ENCODE measurements at regions not wholly inside any gene's neighbourhood (a gene's known extent, or its start where the extent isn't known, plus 50 kb on each side); places are given as distances from the start of the nearest gene placed in this dataset.

DNA sequence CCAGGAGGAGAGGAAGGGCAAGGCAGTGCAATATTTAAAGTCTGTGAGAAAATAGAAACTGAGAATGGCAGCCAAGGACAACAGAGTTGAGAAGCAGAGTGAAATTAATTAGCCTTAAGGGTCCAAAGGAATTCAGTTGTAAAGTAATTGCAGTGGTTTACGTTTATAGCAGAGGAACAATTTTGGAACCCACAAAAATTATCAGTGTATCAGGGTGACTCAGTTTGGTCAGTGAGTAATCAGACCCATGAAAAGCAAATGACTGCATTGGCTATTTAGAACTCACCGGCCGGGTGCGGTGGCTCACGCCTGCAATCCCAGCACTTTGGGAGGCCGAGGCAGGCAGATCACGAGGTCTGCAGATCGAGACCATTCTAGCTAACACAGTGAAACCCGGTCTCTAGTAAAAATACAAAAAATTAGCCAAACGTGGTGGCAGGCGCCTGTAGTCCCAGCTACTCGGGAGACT lies 245.8 kb upstream of the SLC39A10 start:
- Histone ChIP-seq H3K9me3 (ENCODE audit: low read depth, low read length) (no peaks in the 10 kb centered on the region), H3K4me3 (ENCODE audit: insufficient read depth, low read length) (no peak overlapping the region), H3K36me3 (ENCODE audit: insufficient read depth, low read length) (no peaks in the 10 kb centered on the region), H3K79me2 (ENCODE audit: insufficient read depth, low read length) (no peaks in the 10 kb centered on the region), H3K4me2 (ENCODE audit: insufficient read depth, low read length) (peak overlapping the region; percentile 25), H3K4me1 (ENCODE audit: insufficient read depth, low read length) (peaks cover 11% of the 10 kb centered on the region), H2AFZ (ENCODE audit: low read length) (no peak overlapping the region), H3K27ac (ENCODE audit: low read depth, low read length) (peak overlapping the region; percentile 26), H3K27me3 (ENCODE audit: insufficient read depth, low read length) (no peaks in the 10 kb centered on the region), H4K20me1 (ENCODE audit: insufficient read depth, low read length) (no peaks in the 10 kb centered on the region)
- TF ChIP-seq, protein P1, sequence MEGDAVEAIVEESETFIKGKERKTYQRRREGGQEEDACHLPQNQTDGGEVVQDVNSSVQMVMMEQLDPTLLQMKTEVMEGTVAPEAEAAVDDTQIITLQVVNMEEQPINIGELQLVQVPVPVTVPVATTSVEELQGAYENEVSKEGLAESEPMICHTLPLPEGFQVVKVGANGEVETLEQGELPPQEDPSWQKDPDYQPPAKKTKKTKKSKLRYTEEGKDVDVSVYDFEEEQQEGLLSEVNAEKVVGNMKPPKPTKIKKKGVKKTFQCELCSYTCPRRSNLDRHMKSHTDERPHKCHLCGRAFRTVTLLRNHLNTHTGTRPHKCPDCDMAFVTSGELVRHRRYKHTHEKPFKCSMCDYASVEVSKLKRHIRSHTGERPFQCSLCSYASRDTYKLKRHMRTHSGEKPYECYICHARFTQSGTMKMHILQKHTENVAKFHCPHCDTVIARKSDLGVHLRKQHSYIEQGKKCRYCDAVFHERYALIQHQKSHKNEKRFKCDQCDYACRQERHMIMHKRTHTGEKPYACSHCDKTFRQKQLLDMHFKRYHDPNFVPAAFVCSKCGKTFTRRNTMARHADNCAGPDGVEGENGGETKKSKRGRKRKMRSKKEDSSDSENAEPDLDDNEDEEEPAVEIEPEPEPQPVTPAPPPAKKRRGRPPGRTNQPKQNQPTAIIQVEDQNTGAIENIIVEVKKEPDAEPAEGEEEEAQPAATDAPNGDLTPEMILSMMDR (IDR thresholded peaks at IDR 0.05; ENCODE audit: extremely low read depth, low read depth, low read length), result no peak
- peak; percentile 45 for DNase-seq (ENCODE audit: insufficient read length, low spot score, missing footprints)

GRCh38 chr2:195410074-195410671 lies 246.9 kb upstream of the SLC39A10 start:
- H3K9me3 ChIP-seq (ENCODE audit: low read depth, low read length), result no peaks in the 10 kb centered on the region
- no peak overlapping the region for H3K4me3 ChIP-seq (ENCODE audit: insufficient read depth, low read length)
- H3K27me3 ChIP-seq (ENCODE audit: insufficient read depth, low read length), result no peaks in the 10 kb centered on the region
- H3K36me3 ChIP-seq (ENCODE audit: insufficient read depth, low read length), result no peaks in the 10 kb centered on the region
- no peaks in the 10 kb centered on the region for H3K79me2 ChIP-seq (ENCODE audit: insufficient read depth, low read length)
- no peak overlapping the region for H2AFZ ChIP-seq (ENCODE audit: low read length)
- TF ChIP-seq, protein P1 (IDR thresholded peaks at IDR 0.05; ENCODE audit: extremely low read depth, low read depth, low read length), result no peak
- DNase-seq (ENCODE audit: insufficient read length, low spot score, missing footprints), result no peak
- peaks cover 11% of the 10 kb centered on the region for H3K4me1 ChIP-seq (ENCODE audit: insufficient read depth, low read length)
- no peak overlapping the region for H3K27ac ChIP-seq (ENCODE audit: low read depth, low read length)
- no peaks in the 10 kb centered on the region for H4K20me1 ChIP-seq (ENCODE audit: insufficient read depth, low read length)
- no peak overlapping the region for H3K4me2 ChIP-seq (ENCODE audit: insufficient read depth, low read length)

DNA sequence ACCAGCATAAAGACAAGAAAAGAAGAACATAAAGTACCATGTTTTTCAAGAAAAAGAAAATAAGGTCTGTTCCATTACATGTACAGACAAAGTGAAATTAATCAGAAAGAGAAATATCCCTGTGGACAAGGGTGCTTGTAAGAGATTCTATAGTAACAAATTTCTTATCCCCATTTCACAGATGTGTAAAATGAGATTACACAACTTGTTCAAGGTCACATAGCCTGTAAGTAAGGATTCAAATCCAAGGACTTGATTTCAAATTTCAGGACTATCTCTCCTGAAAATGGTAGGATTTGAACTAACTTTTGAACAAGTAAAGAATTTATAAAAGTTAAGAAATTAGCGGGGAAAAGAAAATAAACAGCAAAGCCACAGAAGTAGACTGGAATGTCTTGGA lies 248.2 kb upstream of the SLC39A10 start:
- H4K20me1 ChIP-seq (ENCODE audit: insufficient read depth, low read length), result no peaks in the 10 kb centered on the region
- DNase-seq (ENCODE audit: insufficient read length, low spot score, missing footprints), result no peak
- H3K4me1 ChIP-seq (ENCODE audit: insufficient read depth, low read length), result peaks cover 11% of the 10 kb centered on the region
- H3K27ac ChIP-seq (ENCODE audit: low read depth, low read length), result no peak overlapping the region
- no peaks in the 10 kb centered on the region for H3K9me3 ChIP-seq (ENCODE audit: low read depth, low read length)
- TF ChIP-seq, protein P1 (IDR thresholded peaks at IDR 0.05; ENCODE audit: extremely low read depth, low read depth, low read length), result no peak
- H3K27me3 ChIP-seq (ENCODE audit: insufficient read depth, low read length), result no peaks in the 10 kb centered on the region
- no peaks in the 10 kb centered on the region for H3K79me2 ChIP-seq (ENCODE audit: insufficient read depth, low read length)
- H3K4me3 ChIP-seq (ENCODE audit: insufficient read depth, low read length), result no peak overlapping the region
- no peak overlapping the region for H2AFZ ChIP-seq (ENCODE audit: low read length)
- no peaks in the 10 kb centered on the region for H3K36me3 ChIP-seq (ENCODE audit: insufficient read depth, low read length)
- H3K4me2 ChIP-seq (ENCODE audit: insufficient read depth, low read length), result no peak overlapping the region

DNA sequence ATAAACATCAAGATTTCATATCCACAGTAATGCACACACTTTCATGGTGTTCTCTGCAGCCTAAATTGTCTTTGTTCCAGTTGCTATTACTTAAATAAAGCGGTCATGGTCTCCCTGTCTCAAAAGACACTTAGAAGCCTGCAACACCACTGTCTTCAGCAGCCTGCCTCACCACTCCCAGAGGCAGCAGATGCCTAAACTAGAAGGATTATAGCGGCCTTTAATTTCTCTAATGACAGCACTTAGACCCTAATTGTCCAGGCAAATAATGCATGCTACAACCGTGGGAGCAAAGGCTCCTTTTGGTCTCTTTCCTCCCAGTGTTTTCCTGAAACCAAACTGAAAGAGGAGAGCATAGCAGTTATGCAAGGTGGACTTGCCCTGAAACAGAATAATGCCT lies 248.8 kb upstream of the SLC39A10 start:
- Histone ChIP-seq H2AFZ (ENCODE audit: low read length) (no peak overlapping the region), H3K4me3 (ENCODE audit: insufficient read depth, low read length) (no peak overlapping the region), H3K27ac (ENCODE audit: low read depth, low read length) (no peak overlapping the region), H3K27me3 (ENCODE audit: insufficient read depth, low read length) (no peaks in the 10 kb centered on the region), H4K20me1 (ENCODE audit: insufficient read depth, low read length) (no peaks in the 10 kb centered on the region), H3K9me3 (ENCODE audit: low read depth, low read length) (no peaks in the 10 kb centered on the region), H3K4me2 (ENCODE audit: insufficient read depth, low read length) (no peak overlapping the region), H3K4me1 (ENCODE audit: insufficient read depth, low read length) (peaks cover 11% of the 10 kb centered on the region), H3K36me3 (ENCODE audit: insufficient read depth, low read length) (no peaks in the 10 kb centered on the region), H3K79me2 (ENCODE audit: insufficient read depth, low read length) (no peaks in the 10 kb centered on the region)
- TF ChIP-seq, protein P1 (IDR thresholded peaks at IDR 0.05; ENCODE audit: extremely low read depth, low read depth, low read length), result no peak
- DNase-seq (ENCODE audit: insufficient read length, low spot score, missing footprints), result no peak

Measured in osteoblast (primary cell).